Astrocyte of the cerebellum (primary cell): ENCODE measurements at regions not wholly inside any gene's neighbourhood (a gene's known extent, or its start where the extent isn't known, plus 50 kb on each side); places are given as distances from the start of the nearest gene placed in this dataset.

Source experiments
- DNase-seq: peaks from one replicate; pipeline ENCODE4 v3.0.0-alpha.2; 2011; ENCODE audit warnings: low read depth
- H3K4me3 ChIP-seq: 2 replicates; pipeline ENCODE4 v1.5.1; 2011; ENCODE audit warnings: mild to moderate bottlenecking, low read depth, low read length, moderate library complexity
- CTCF ChIP-seq: IDR thresholded peaks from 2 replicates; pipeline ENCODE4 v1.5.1; 2012; ENCODE audit warnings: low read length, low read depth, moderate library complexity, mild to moderate bottlenecking; ENCODE audit errors: missing control alignments
- in situ Hi-C: cut with HindIII; loops from 2 replicates; pipeline ENCODE4 v1.10.0; 2017; ENCODE audit warnings: low sequenced_read_pairs

GRCh38 chr6:132207991-132208390, 193.3 kb downstream of the MOXD1 start:
- in situ Hi-C loops, result no loop called here
- no peak for DNase-seq
- TF ChIP-seq CTCF, result no peak
- no peak overlapping the region for H3K4me3 ChIP-seq

GRCh38 chr6:132205946-132206345, 195.3 kb downstream of the MOXD1 start:
- no peak overlapping the region for H3K4me3 ChIP-seq
- DNase-seq, result no peak
- no peak for TF ChIP-seq CTCF
- in situ Hi-C loops, result no loop called here

DNA sequence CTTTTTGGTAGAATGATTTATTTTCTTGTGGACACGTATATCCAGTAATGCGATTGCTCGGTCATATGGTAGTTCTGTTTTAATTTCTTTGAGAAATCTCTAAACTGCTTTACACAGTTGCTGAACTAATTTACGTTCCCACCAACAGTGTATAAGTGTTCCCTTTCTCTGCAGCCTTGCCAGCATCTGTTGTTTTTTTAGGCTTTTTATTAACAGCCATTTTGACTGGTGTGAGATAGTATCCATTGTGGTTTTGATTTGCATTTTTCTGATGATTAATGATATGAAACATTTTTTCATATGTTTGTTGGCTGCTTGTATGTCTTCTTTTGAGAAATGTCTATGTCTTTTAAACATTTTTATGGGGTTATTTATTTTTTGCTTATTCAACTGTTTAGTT, 196.7 kb downstream of the MOXD1 start:
- no peak for TF ChIP-seq CTCF
- in situ Hi-C loops, result no loop called here
- DNase-seq, result no peak
- no peak overlapping the region for H3K4me3 ChIP-seq

DNA sequence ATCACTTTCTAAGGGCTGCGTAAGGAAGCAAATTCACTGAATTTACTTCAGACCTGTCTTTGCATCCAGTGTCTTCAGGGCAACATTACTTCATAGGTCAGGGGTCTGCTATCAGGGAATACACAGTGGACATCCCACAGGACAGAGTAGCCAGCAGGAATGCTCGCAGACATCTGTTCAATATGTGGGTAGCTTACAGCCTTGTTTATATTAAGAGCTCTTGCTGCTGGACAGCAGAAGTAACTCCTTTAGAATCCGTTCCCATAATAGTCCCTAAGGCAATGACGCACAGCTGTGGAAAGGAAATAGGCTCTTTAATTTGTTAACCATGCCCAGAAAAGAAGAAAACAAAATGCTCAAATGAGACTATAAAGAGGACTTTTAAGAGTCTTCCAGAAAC, 198.7 kb downstream of the MOXD1 start:
- in situ Hi-C loops, result no loop called here
- H3K4me3 ChIP-seq, result no peak overlapping the region
- no peak for DNase-seq
- no peak for TF ChIP-seq CTCF

- in situ Hi-C loops, result no loop called here
- DNase-seq, result peak; percentile 78
- TF ChIP-seq CTCF, result no peak
- no peak overlapping the region for H3K4me3 ChIP-seq
These were observed 201.9 kb downstream of the MOXD1 start for GRCh38 chr6:132199343-132199742.

- TF ChIP-seq CTCF, result no peak
- DNase-seq, result peak; percentile 81
- in situ Hi-C loops, result no loop called here
- no peak overlapping the region for H3K4me3 ChIP-seq
These were observed 202.4 kb downstream of the MOXD1 start for GRCh38 chr6:132198896-132199295.

DNA sequence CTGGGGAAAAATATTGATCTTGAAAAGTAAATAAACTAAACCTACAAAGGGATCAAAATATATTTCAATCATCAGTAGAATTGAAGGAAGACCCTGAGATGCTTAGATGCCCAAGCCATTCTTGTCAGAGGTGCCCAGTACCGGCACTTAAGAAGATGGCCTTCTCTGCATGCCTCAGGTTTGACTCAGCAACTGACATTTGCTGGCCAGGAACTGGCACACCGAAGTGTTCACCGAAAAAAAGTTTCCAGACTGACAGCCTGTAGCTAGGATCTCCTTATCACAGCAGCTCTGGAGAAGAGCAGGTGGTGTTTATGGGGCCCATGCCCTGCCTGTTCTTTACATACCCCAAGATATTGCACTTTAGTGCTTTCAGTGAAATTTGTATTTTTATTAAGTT, 203.2 kb downstream of the MOXD1 start:
- in situ Hi-C loops, result no loop called here
- no peak for DNase-seq
- TF ChIP-seq CTCF, result no peak
- no peak overlapping the region for H3K4me3 ChIP-seq
